ENCODE measurements at regions not wholly inside any gene's neighbourhood (a gene's known extent, or its start where the extent isn't known, plus 50 kb on each side); places are given as distances from the start of the nearest gene placed in this dataset.

- no peak overlapping the region for H4K91ac ChIP-seq (ENCODE audit: insufficient read length, low read depth, low read length)
- H3K4me1 Mint-ChIP-seq = peaks cover 0 to 3% of the 10 kb centered on the region in 2 experiments; a peak in 1 of 4 replicates
- no peak overlapping the region for H3K27ac ChIP-seq (ENCODE audit: insufficient read length, low read depth, low read length)
- no peak overlapping the region for H3K14ac ChIP-seq (ENCODE audit: insufficient read depth, low read length)
- H3K4me3 Mint-ChIP-seq = no peak overlapping the region
- no peak overlapping the region for H2BK12ac ChIP-seq (ENCODE audit: insufficient read length, low read depth, low read length)
- H3T11ph ChIP-seq (ENCODE audit: low read length) = no peak overlapping the region
- no peak overlapping the region for H3K9ac ChIP-seq (ENCODE audit: extremely low read depth, insufficient read length, low read length)
- no peaks in the 10 kb centered on the region for H3K36me3 Mint-ChIP-seq (ENCODE audit: insufficient read depth in 1 of 3, low read depth in 3 of 3)
- H3K27ac Mint-ChIP-seq = no peak overlapping the region; a peak in 1 of 7 replicates
- no peak overlapping the region for H3K4me2 ChIP-seq (ENCODE audit: insufficient read depth, insufficient read length, low read length)
- no CpG with 5 or more reads among the region's 4 CpGs for WGBS (ENCODE audit: extremely low coverage, insufficient read length, low lambda C conversion rate)
- no peaks in the 10 kb centered on the region for H3K4me1 ChIP-seq (ENCODE audit: insufficient read depth, low read length)
- H3K18ac ChIP-seq (ENCODE audit: insufficient read length, low read depth, low read length) = no peak overlapping the region
- H3K23ac ChIP-seq (ENCODE audit: insufficient read length, low read depth, low read length) = no peak overlapping the region
- H4K20me1 ChIP-seq (ENCODE audit: control insufficient read depth, insufficient read depth, insufficient read length) = no peaks in the 10 kb centered on the region
- no peak overlapping the region for H2BK20ac ChIP-seq (ENCODE audit: low read depth, low read length, poor library complexity, severe bottlenecking)
- H3K4ac ChIP-seq (ENCODE audit: low read depth, low read length) = no peak overlapping the region
- H3K79me2 ChIP-seq (ENCODE audit: insufficient read depth, low read length) = no peaks in the 10 kb centered on the region
- H2BK5ac ChIP-seq (ENCODE audit: insufficient read length, low read length) = no peak overlapping the region
- no peaks in the 10 kb centered on the region for H3K9me3 ChIP-seq (ENCODE audit: control insufficient read depth, low read depth, low read length)
- no peaks in the 10 kb centered on the region for H3K27me3 ChIP-seq (ENCODE audit: insufficient read depth, low read length)
- H2AK5ac ChIP-seq (ENCODE audit: insufficient read length, low read length) = no peak overlapping the region
- no peak overlapping the region for H4K5ac ChIP-seq (ENCODE audit: insufficient read length, low read depth, low read length)
- peaks cover 0 to 2% of the 10 kb centered on the region in 2 experiments; a peak in 1 of 5 replicates for H3K9me3 Mint-ChIP-seq
- H2BK120ac ChIP-seq (ENCODE audit: low read depth, low read length, poor library complexity, severe bottlenecking) = no peak overlapping the region
- no peak for TF ChIP-seq CTCF (conservative IDR thresholded peaks at IDR 0.05)
- DNase-seq = no peak
- no peak overlapping the region for H2AFZ ChIP-seq (ENCODE audit: low read length)
- peaks cover 4% of the 10 kb centered on the region for H3K27me3 Mint-ChIP-seq (ENCODE audit: low read depth)
- H3K23me2 ChIP-seq (ENCODE audit: insufficient read length, low read depth, low read length, poor library complexity, severe bottlenecking) = no peaks in the 10 kb centered on the region
- H4K8ac ChIP-seq (replicated peaks; ENCODE audit: insufficient read length, low read depth, low read length) = no peak overlapping the region
- H3K79me1 ChIP-seq (ENCODE audit: insufficient read depth, low read depth, low read length, poor library complexity, severe bottlenecking) = no peaks in the 10 kb centered on the region
- no peak overlapping the region for H2BK15ac ChIP-seq (ENCODE audit: low read depth, low read length)
- no peak overlapping the region for H3K56ac ChIP-seq (ENCODE audit: insufficient read length, low read depth, low read length)
Observed at GRCh38 chr16:13805951-13806350, 114.0 kb upstream of the ERCC4 start.
